ENCODE measurements at regions not wholly inside any gene's neighbourhood (a gene's known extent, or its start where the extent isn't known, plus 50 kb on each side); places are given as distances from the start of the nearest gene placed in this dataset.
A peak's percentile ranks its signal among the peaks of the same experiment; 100 is the strongest.
"Not testable (repeated sequence)": the region's sequence is repeated elsewhere in the genome, so short reads cannot be mapped to it uniquely, and the experiment has no call there.

GRCh38 chrX:80929251-80929650, 119.6 kb upstream of the BRWD3 start:
- no peak for DNase-seq (ENCODE audit: low read depth)

DNA sequence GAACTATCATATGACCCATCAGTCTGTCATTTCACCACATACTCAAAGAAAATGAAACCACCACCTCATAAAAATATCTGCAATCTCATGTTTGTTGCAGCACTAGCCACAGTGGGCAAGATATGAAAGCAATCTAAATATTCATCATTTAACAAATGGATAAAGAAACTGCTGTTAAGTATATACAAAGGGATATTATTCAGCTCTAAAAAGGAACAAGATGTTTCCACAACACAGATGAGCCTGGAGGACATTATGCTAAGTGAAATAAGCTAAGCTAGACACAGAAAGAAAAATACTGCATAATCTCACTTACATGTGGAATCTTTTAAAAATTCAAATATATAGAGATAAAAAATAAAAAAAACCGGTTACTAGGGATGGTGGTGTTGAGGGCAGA, 108.2 kb upstream of the BRWD3 start:
- DNase-seq (ENCODE audit: low read depth): no peak

GRCh38 chrX:80912351-80912750, 102.7 kb upstream of the BRWD3 start:
- not testable (repeated sequence) for DNase-seq (ENCODE audit: low read depth)

GRCh38 chrX:80879916-80880315, 70.2 kb upstream of the BRWD3 start:
- DNase-seq (ENCODE audit: low read depth): peak; percentile 25

DNA sequence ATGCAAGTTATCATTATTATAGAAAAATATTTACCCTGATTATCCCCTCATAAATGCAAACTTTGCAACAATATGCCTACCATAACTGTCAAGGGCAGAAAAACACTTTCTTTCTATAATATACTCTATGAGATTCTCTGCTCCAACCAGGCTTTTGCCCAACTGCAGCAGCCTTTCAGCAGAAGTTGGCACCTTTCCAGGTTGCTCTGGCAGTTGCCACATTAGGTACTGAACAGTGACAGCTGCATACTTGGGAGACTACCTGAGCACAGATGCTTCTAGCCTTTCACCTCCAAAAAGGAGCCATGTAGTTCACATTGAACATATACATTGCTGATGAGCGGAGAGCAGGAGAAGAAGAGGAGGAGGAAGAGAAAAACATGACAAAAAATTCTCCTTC, 69.5 kb upstream of the BRWD3 start:
- no peak for DNase-seq (ENCODE audit: low read depth)

DNA sequence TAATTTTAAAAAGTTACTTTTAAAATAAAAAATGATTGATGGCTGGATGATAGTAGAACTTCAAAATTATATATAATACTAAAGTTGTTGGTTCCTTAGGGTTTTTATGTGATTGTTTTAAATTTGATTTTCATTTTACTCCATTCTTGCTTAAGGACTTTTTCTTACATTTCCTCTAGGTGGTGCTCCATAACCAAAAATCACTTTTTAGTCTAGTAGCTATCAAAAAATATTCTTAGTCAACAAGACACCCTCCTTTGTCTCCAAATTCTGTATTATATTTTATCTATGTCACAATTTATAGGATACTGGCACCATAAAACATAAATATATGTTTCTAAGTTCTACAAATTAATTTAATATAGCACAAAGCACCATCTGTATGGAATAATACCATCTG, 67.2 kb upstream of the BRWD3 start:
- DNase-seq (ENCODE audit: low read depth): peak; percentile 4
